IPS-15b (cell line): ENCODE measurements at regions not wholly inside any gene's neighbourhood (a gene's known extent, or its start where the extent isn't known, plus 50 kb on each side); places are given as distances from the start of the nearest gene placed in this dataset.
"Not testable (repeated sequence)": the region's sequence is repeated elsewhere in the genome, so short reads cannot be mapped to it uniquely, and the experiment has no call there.

Source experiments
- H3K27me3 ChIP-seq: one replicate; pipeline ENCODE4 v1.6.1; 2013; ENCODE audit warnings: low read length; ENCODE audit not compliant: control insufficient read depth, insufficient read depth
- H3K36me3 ChIP-seq: one replicate; pipeline ENCODE4 v1.6.1; 2013; ENCODE audit warnings: low read length; ENCODE audit not compliant: control insufficient read depth, insufficient read depth
- H3K4me1 ChIP-seq: one replicate; pipeline ENCODE4 v1.6.1; 2013; ENCODE audit warnings: mild to moderate bottlenecking, low read length; ENCODE audit not compliant: control insufficient read depth, insufficient read depth
- H3K4me3 ChIP-seq: one replicate; pipeline ENCODE4 v1.5.1; 2013; ENCODE audit warnings: low read depth, low read length
- H3K9ac ChIP-seq: one replicate; pipeline ENCODE4 v1.6.1; 2013; ENCODE audit warnings: low read depth, mild to moderate bottlenecking, low read length
- H3K9me3 ChIP-seq: one replicate; pipeline ENCODE4 v1.6.1; 2013; ENCODE audit warnings: mild to moderate bottlenecking, low read length; ENCODE audit not compliant: control insufficient read depth, insufficient read depth

GRCh38 chr4:54447304-54447703 lies 210.5 kb upstream of the KIT start:
- Histone ChIP-seq H3K4me3 (no peak overlapping the region), H3K36me3 (no peaks in the 10 kb centered on the region), H3K9ac (no peak overlapping the region), H3K4me1 (no peaks in the 10 kb centered on the region), H3K9me3 (peaks cover 4% of the 10 kb centered on the region), H3K27me3 (no peaks in the 10 kb centered on the region)

GRCh38 chr4:54449999-54450398 lies 207.8 kb upstream of the KIT start:
- Histone ChIP-seq H3K9me3 (peaks cover 4% of the 10 kb centered on the region), H3K4me3 (no peak overlapping the region), H3K9ac (no peak overlapping the region), H3K27me3 (no peaks in the 10 kb centered on the region), H3K4me1 (no peaks in the 10 kb centered on the region), H3K36me3 (no peaks in the 10 kb centered on the region)

GRCh38 chr4:54466960-54467359 lies 190.8 kb upstream of the KIT start:
- H3K4me1 ChIP-seq, H3K9ac ChIP-seq, H3K27me3 ChIP-seq, H3K4me3 ChIP-seq, H3K36me3 ChIP-seq, H3K9me3 ChIP-seq: not testable (repeated sequence)

- no peaks in the 10 kb centered on the region for H3K9me3 ChIP-seq
- no peaks in the 10 kb centered on the region for H3K4me1 ChIP-seq
- H3K27me3 ChIP-seq = no peaks in the 10 kb centered on the region
- no peak overlapping the region for H3K4me3 ChIP-seq
- no peak overlapping the region for H3K9ac ChIP-seq
- H3K36me3 ChIP-seq = no peaks in the 10 kb centered on the region
Measured at GRCh38 chr4:54473077-54473545, 184.6 kb upstream of the KIT start.

GRCh38 chr4:54473798-54474197 lies 184.0 kb upstream of the KIT start:
- Histone ChIP-seq H3K27me3 (no peaks in the 10 kb centered on the region), H3K9ac (no peak overlapping the region), H3K4me3 (no peak overlapping the region), H3K9me3 (no peaks in the 10 kb centered on the region), H3K36me3 (no peaks in the 10 kb centered on the region), H3K4me1 (no peaks in the 10 kb centered on the region)

GRCh38 chr4:54475546-54475945 lies 182.2 kb upstream of the KIT start:
- no peak overlapping the region for H3K9ac ChIP-seq
- H3K4me3 ChIP-seq = no peak overlapping the region
- no peaks in the 10 kb centered on the region for H3K27me3 ChIP-seq
- no peaks in the 10 kb centered on the region for H3K4me1 ChIP-seq
- H3K36me3 ChIP-seq = no peaks in the 10 kb centered on the region
- no peaks in the 10 kb centered on the region for H3K9me3 ChIP-seq

GRCh38 chr4:54482529-54483200 lies 175.1 kb upstream of the KIT start:
- H3K9ac ChIP-seq = no peak overlapping the region
- no peaks in the 10 kb centered on the region for H3K9me3 ChIP-seq
- no peaks in the 10 kb centered on the region for H3K4me1 ChIP-seq
- H3K4me3 ChIP-seq = no peak overlapping the region
- H3K36me3 ChIP-seq = no peaks in the 10 kb centered on the region
- no peaks in the 10 kb centered on the region for H3K27me3 ChIP-seq

- no peaks in the 10 kb centered on the region for H3K36me3 ChIP-seq
- no peak overlapping the region for H3K4me3 ChIP-seq
- H3K9ac ChIP-seq = no peak overlapping the region
- no peaks in the 10 kb centered on the region for H3K4me1 ChIP-seq
- no peaks in the 10 kb centered on the region for H3K27me3 ChIP-seq
- no peaks in the 10 kb centered on the region for H3K9me3 ChIP-seq
Measured at GRCh38 chr4:54484383-54484782, 173.4 kb upstream of the KIT start.

GRCh38 chr4:54487491-54487890 lies 170.3 kb upstream of the KIT start:
- no peaks in the 10 kb centered on the region for H3K9me3 ChIP-seq
- no peak overlapping the region for H3K9ac ChIP-seq
- no peaks in the 10 kb centered on the region for H3K36me3 ChIP-seq
- H3K27me3 ChIP-seq = no peaks in the 10 kb centered on the region
- no peak overlapping the region for H3K4me3 ChIP-seq
- H3K4me1 ChIP-seq = no peaks in the 10 kb centered on the region

GRCh38 chr4:54493862-54494261 lies 163.9 kb upstream of the KIT start:
- Histone ChIP-seq H3K9me3 (no peaks in the 10 kb centered on the region), H3K36me3 (no peaks in the 10 kb centered on the region), H3K4me3 (no peak overlapping the region), H3K4me1 (peaks cover 3% of the 10 kb centered on the region), H3K27me3 (no peaks in the 10 kb centered on the region), H3K9ac (no peak overlapping the region)

- Histone ChIP-seq H3K4me3 (no peak overlapping the region), H3K9ac (no peak overlapping the region), H3K36me3 (no peaks in the 10 kb centered on the region), H3K27me3 (no peaks in the 10 kb centered on the region), H3K4me1 (peaks cover 10% of the 10 kb centered on the region), H3K9me3 (no peaks in the 10 kb centered on the region)
Measured at GRCh38 chr4:54495091-54495490, 162.7 kb upstream of the KIT start.

GRCh38 chr4:54495641-54496040 lies 162.1 kb upstream of the KIT start:
- H3K9ac ChIP-seq = no peak overlapping the region
- no peaks in the 10 kb centered on the region for H3K27me3 ChIP-seq
- no peaks in the 10 kb centered on the region for H3K36me3 ChIP-seq
- no peak overlapping the region for H3K4me3 ChIP-seq
- no peaks in the 10 kb centered on the region for H3K9me3 ChIP-seq
- H3K4me1 ChIP-seq = peaks cover 10% of the 10 kb centered on the region
